Gastrocnemius medialis (tissue), 4 donors: ENCODE measurements at regions not wholly inside any gene's neighbourhood (a gene's known extent, or its start where the extent isn't known, plus 50 kb on each side); places are given as distances from the start of the nearest gene placed in this dataset.

Experiments used
- CTCF ChIP-seq, 5 experiments: fragments of 450-650 bp in 3 of 5; fragments of 200-600 bp in 2 of 5; sonication (generic) in 2 of 5; IDR thresholded peaks in 4 of 5; conservative IDR thresholded peaks in 1 of 5; 1 replicate in 4 of 5; 2 replicates in 1 of 5; pipeline ENCODE4 v1.5.1; 2016 to 2019; ENCODE audit warnings: antibody characterized with exemption in 5 of 5, mild to moderate bottlenecking in 3 of 5, moderate library complexity in 3 of 5
- POLR2A ChIP-seq, 2 donors: fragments of 450-650 bp; IDR thresholded peaks; one replicate each; pipeline ENCODE4 v1.6.1; 2017; ENCODE audit warnings: antibody characterized with exemption in 2 of 2, mild to moderate bottlenecking in 2 of 2, moderate library complexity in 2 of 2

- TF ChIP-seq CTCF (IDR thresholded peaks at IDR 0.05 in 4 of 5, conservative IDR thresholded peaks at IDR 0.05 in 1 of 5) (no peak), POLR2A (IDR thresholded peaks at IDR 0.05) (no peak)
Observed at GRCh38 chr2:183881978-183882377, 716.4 kb upstream of the ZNF804A start.
